HG02970 (cell line): ENCODE measurements at regions not wholly inside any gene's neighbourhood (a gene's known extent, or its start where the extent isn't known, plus 50 kb on each side); places are given as distances from the start of the nearest gene placed in this dataset.

ENCODE experiments used
- ATAC-seq: cut with Tn5 transposase; IDR thresholded peaks from one replicate; pipeline ENCODE4 v1.9.1; 2021; ENCODE audit warnings: mild to moderate bottlenecking, moderate library complexity, moderate number of reproducible peaks; ENCODE audit not compliant: unreplicated experiment, low FRiP score

GRCh38 chr1:62917314-62917713 lies 133.4 kb downstream of the ATG4C start:
- no peak for ATAC-seq

GRCh38 chr1:62917805-62918204 lies 133.9 kb downstream of the ATG4C start:
- ATAC-seq = no peak

GRCh38 chr1:62918700-62919099 lies 134.8 kb downstream of the ATG4C start:
- no peak for ATAC-seq

GRCh38 chr1:62922006-62922405 lies 138.1 kb downstream of the ATG4C start:
- ATAC-seq = no peak

- no peak for ATAC-seq
Observed at GRCh38 chr1:62924983-62925790, 141.3 kb downstream of the ATG4C start.

GRCh38 chr1:62926681-62927252 lies 142.8 kb downstream of the ATG4C start:
- no peak for ATAC-seq

GRCh38 chr1:62928885-62929284 lies 145.0 kb downstream of the ATG4C start:
- ATAC-seq = no peak

GRCh38 chr1:62937634-62938296 lies 153.8 kb downstream of the ATG4C start:
- no peak for ATAC-seq

- no peak for ATAC-seq
Observed at GRCh38 chr1:62941780-62942179, 157.8 kb downstream of the ATG4C start.

GRCh38 chr1:62946511-62946910 lies 162.6 kb downstream of the ATG4C start:
- ATAC-seq = no peak

- ATAC-seq = no peak
Observed at GRCh38 chr1:62951428-62951827, 167.5 kb downstream of the ATG4C start.

GRCh38 chr1:62952596-62952995 lies 168.7 kb downstream of the ATG4C start:
- ATAC-seq = no peak

GRCh38 chr1:62953633-62954032 lies 169.7 kb downstream of the ATG4C start:
- no peak for ATAC-seq

- no peak for ATAC-seq
Observed at GRCh38 chr1:62954758-62955157, 170.8 kb downstream of the ATG4C start.

GRCh38 chr1:62955666-62956065 lies 171.7 kb downstream of the ATG4C start:
- no peak for ATAC-seq

- no peak for ATAC-seq
Observed at GRCh38 chr1:62962014-62962812, 178.3 kb downstream of the ATG4C start.

- ATAC-seq = no peak
Observed at GRCh38 chr1:62962901-62963776, 179.2 kb downstream of the ATG4C start.

- no peak for ATAC-seq
Observed at GRCh38 chr1:62964141-62964540, 180.2 kb downstream of the ATG4C start.

GRCh38 chr1:62967031-62967430 lies 183.1 kb downstream of the ATG4C start:
- ATAC-seq = no peak

GRCh38 chr1:62977366-62977765 lies 193.4 kb downstream of the ATG4C start:
- no peak for ATAC-seq
